ENCODE measurements at regions not wholly inside any gene's neighbourhood (a gene's known extent, or its start where the extent isn't known, plus 50 kb on each side); places are given as distances from the start of the nearest gene placed in this dataset.

- no peak for TF ChIP-seq EZH2phosphoT487 (IDR thresholded peaks at IDR 0.05; ENCODE audit: unreplicated experiment)
- no peak for TF ChIP-seq POLR2AphosphoS5 (IDR thresholded peaks at IDR 0.05; ENCODE audit: low read depth)
- no peak for TF ChIP-seq CTCF (conservative IDR thresholded peaks at IDR 0.05; ENCODE audit: low read depth in 2 of 2)
- no peak for TF ChIP-seq ZNF462 (CRISPR knock-in tag; IDR thresholded peaks at IDR 0.05)
- no peak for TF ChIP-seq JUNB (IDR thresholded peaks at IDR 0.05; ENCODE audit: unreplicated experiment)
- TF ChIP-seq REST (IDR thresholded peaks at IDR 0.05; ENCODE audit: unreplicated experiment): no peak
- no peak for TF ChIP-seq CREB1 (CRISPR knock-in tag; IDR thresholded peaks at IDR 0.05; ENCODE audit: low read depth)
Observed at GRCh38 chr22:47303161-47303890, 540.9 kb downstream of the TBC1D22A start.

All from GM23338 (cell line).